22Rv1 (cell line): ENCODE measurements at regions not wholly inside any gene's neighbourhood (a gene's known extent, or its start where the extent isn't known, plus 50 kb on each side); places are given as distances from the start of the nearest gene placed in this dataset.

Experiments
- CTCF ChIP-seq: fragments of 450-650 bp; IDR thresholded peaks from 2 replicates; pipeline ENCODE4 v1.5.1; 2017; ENCODE audit warnings: mild to moderate bottlenecking
- ZFX ChIP-seq: fragments of 450-650 bp; IDR thresholded peaks from 2 replicates; pipeline ENCODE4 v1.6.1; 2017; ENCODE audit warnings: antibody characterized with exemption, borderline replicate concordance

GRCh38 chr5:5576744-5577143, 154.3 kb downstream of the ICE1 start:
- no peak for TF ChIP-seq CTCF
- no peak for TF ChIP-seq ZFX
